HFFc6 (cell line): ENCODE measurements at regions not wholly inside any gene's neighbourhood (a gene's known extent, or its start where the extent isn't known, plus 50 kb on each side); places are given as distances from the start of the nearest gene placed in this dataset.
"Not testable (repeated sequence)": the region's sequence is repeated elsewhere in the genome, so short reads cannot be mapped to it uniquely, and the experiment has no call there.

ENCODE experiments used
- DNase-seq: peaks from one replicate; pipeline ENCODE4 v3.0.0-alpha.2; 2018
- H3K27ac Mint-ChIP-seq: 2 replicates; pipeline ENCODE4 v1.8.0; 2020; ENCODE audit warnings: mild to moderate bottlenecking, mixed read lengths
- H3K27me3 Mint-ChIP-seq: 2 replicates; pipeline ENCODE4 v1.8.0; 2021; ENCODE audit warnings: mild to moderate bottlenecking, moderate library complexity, mixed read lengths; ENCODE audit not compliant: insufficient read depth
- H3K36me3 Mint-ChIP-seq: 2 replicates; pipeline ENCODE4 v1.8.0; 2021; ENCODE audit warnings: low read depth, mixed read lengths
- H3K4me1 Mint-ChIP-seq: 2 replicates; pipeline ENCODE4 v1.8.0; 2020; ENCODE audit warnings: low read depth, mixed read lengths
- H3K4me3 Mint-ChIP-seq: 2 replicates; pipeline ENCODE4 v1.8.0; 2020; ENCODE audit warnings: mild to moderate bottlenecking, moderate library complexity, mixed read lengths
- H3K9me3 Mint-ChIP-seq: 2 replicates; pipeline ENCODE4 v1.8.0; 2020; ENCODE audit warnings: mild to moderate bottlenecking, mixed read lengths
- TF ChIP-seq, protein P1 (sequence below): fragments of 200-600 bp; sonication (generic); IDR thresholded peaks from 2 replicates; pipeline ENCODE4 v1.5.0; 2021; ENCODE audit warnings: antibody characterized with exemption, mild to moderate bottlenecking

- H3K4me3 Mint-ChIP-seq: no peak overlapping the region
- H3K4me1 Mint-ChIP-seq: peaks cover under 1% of the 10 kb centered on the region; the same call in 1 of the 2 replicates
- TF ChIP-seq, protein P1, sequence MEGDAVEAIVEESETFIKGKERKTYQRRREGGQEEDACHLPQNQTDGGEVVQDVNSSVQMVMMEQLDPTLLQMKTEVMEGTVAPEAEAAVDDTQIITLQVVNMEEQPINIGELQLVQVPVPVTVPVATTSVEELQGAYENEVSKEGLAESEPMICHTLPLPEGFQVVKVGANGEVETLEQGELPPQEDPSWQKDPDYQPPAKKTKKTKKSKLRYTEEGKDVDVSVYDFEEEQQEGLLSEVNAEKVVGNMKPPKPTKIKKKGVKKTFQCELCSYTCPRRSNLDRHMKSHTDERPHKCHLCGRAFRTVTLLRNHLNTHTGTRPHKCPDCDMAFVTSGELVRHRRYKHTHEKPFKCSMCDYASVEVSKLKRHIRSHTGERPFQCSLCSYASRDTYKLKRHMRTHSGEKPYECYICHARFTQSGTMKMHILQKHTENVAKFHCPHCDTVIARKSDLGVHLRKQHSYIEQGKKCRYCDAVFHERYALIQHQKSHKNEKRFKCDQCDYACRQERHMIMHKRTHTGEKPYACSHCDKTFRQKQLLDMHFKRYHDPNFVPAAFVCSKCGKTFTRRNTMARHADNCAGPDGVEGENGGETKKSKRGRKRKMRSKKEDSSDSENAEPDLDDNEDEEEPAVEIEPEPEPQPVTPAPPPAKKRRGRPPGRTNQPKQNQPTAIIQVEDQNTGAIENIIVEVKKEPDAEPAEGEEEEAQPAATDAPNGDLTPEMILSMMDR: no peak
- H3K36me3 Mint-ChIP-seq: no peaks in the 10 kb centered on the region
- no peak for DNase-seq
- H3K27ac Mint-ChIP-seq: no peak overlapping the region
- H3K27me3 Mint-ChIP-seq: peaks cover 25% of the 10 kb centered on the region
- no peaks in the 10 kb centered on the region for H3K9me3 Mint-ChIP-seq
These were observed 109.6 kb downstream of the SYF2 start for GRCh38 chr1:25122747-25123146.

DNA sequence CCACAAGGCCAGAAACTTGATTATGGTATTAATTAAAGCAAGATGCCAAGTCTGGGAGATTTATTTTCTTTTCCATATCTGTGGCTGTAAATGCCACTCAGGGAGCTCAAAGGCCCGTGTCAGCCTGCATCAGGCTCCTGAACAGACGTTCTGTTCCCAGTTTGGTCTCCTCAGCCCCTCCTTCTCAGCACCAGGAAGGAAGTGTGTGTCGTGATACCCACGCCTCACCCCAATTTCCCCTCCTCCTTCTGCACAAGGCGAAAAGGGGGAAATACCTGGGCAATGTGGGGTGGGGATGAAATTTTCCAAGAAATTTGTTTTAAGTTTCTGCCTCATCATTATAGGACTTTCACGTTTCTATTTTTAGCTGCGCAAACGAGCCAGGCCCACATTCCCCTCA is 112.0 kb downstream of the SYF2 start:
- H3K4me3 Mint-ChIP-seq: no peak overlapping the region
- H3K9me3 Mint-ChIP-seq: peaks cover 6% of the 10 kb centered on the region
- no peak overlapping the region for H3K27ac Mint-ChIP-seq
- H3K27me3 Mint-ChIP-seq: peaks cover 26% of the 10 kb centered on the region
- H3K4me1 Mint-ChIP-seq: no peaks in the 10 kb centered on the region
- TF ChIP-seq, protein P1: no peak
- no peak for DNase-seq
- peaks cover 5% of the 10 kb centered on the region; the same call in 1 of the 2 replicates for H3K36me3 Mint-ChIP-seq

GRCh38 chr1:25118546-25118945 is 113.8 kb downstream of the SYF2 start:
- H3K4me1 Mint-ChIP-seq: no peaks in the 10 kb centered on the region
- no peak for DNase-seq
- no peak overlapping the region for H3K27ac Mint-ChIP-seq
- H3K36me3 Mint-ChIP-seq: peaks cover 5% of the 10 kb centered on the region; the same call in 1 of the 2 replicates
- H3K4me3 Mint-ChIP-seq: no peak overlapping the region
- H3K9me3 Mint-ChIP-seq: peaks cover 6% of the 10 kb centered on the region
- TF ChIP-seq, protein P1: no peak
- H3K27me3 Mint-ChIP-seq: peaks cover 32% of the 10 kb centered on the region

DNA sequence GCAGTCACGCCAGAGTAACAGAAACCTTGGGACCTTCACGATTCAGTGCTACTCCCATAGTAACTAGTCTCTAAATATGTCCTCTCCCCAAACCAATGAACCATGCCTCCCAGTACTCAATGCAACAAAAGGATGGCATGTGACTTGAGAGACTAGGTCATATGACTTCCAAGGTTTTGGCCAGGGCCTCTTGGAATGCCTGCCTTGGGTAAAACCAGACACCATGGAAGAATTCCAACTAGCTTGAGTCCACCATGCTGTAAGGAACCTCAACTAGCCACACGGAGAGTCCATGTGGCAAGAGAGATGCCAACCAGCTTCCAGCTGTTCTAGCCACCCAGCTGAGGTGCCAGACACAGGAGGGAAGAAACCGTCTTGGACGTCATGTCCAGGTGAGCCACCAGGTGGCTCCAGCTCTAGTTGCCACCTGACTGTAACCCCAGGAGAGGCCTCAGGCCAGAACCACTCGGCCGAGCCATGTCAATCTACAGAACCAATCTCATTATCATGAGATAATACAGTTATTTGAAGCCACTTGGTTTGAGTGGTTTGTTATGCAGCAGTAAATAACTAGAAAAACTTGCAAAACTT is 115.0 kb downstream of the SYF2 start:
- Mint-ChIP-seq H3K36me3 (peaks cover 5% of the 10 kb centered on the region; the same call in 1 of the 2 replicates), H3K9me3 (peaks cover 6% of the 10 kb centered on the region), H3K4me1 (no peaks in the 10 kb centered on the region), H3K27ac (no peak overlapping the region), H3K27me3 (peaks cover 42% of the 10 kb centered on the region), H3K4me3 (no peak overlapping the region)
- no peak for DNase-seq
- TF ChIP-seq, protein P1: peak; percentile 59

DNA sequence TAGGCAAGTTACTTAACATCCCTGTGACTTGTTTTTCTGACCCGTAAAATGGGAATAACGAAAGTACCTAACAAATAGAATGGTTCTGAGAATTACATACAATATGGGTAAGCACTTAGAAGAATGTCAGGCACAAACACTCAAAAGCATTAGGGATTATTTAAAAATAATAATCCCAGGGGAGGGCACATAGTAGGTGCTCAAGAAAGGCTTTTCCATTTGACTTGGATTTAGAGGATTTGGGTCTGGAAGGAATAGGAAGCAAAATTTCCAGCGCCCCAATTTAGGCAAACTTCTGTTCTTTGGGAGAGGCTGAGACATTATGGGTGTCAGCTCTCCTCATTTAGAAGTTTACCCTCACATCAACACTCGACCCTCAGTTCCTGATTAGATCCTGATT is 115.5 kb downstream of the SYF2 start:
- Mint-ChIP-seq H3K4me3 (no peak overlapping the region), H3K4me1 (peaks cover 3% of the 10 kb centered on the region; the same call in 1 of the 2 replicates), H3K36me3 (peaks cover 5% of the 10 kb centered on the region; the same call in 1 of the 2 replicates), H3K27ac (no peak overlapping the region), H3K9me3 (peaks cover 6% of the 10 kb centered on the region), H3K27me3 (peaks cover 46% of the 10 kb centered on the region)
- DNase-seq: no peak
- TF ChIP-seq, protein P1: no peak

- H3K27me3 Mint-ChIP-seq: peaks cover 53% of the 10 kb centered on the region
- H3K4me3 Mint-ChIP-seq, H3K36me3 Mint-ChIP-seq: not testable (repeated sequence)
These were observed 116.2 kb downstream of the SYF2 start for GRCh38 chr1:25116117-25116516.

More at GRCh38 chr1:25116117-25116516, 116.2 kb downstream of the SYF2 start:
- H3K4me1 Mint-ChIP-seq, H3K9me3 Mint-ChIP-seq, DNase-seq, H3K27ac Mint-ChIP-seq: not testable (repeated sequence)
